ENCODE measurements at regions not wholly inside any gene's neighbourhood (a gene's known extent, or its start where the extent isn't known, plus 50 kb on each side); places are given as distances from the start of the nearest gene placed in this dataset.

- no peaks in the 10 kb centered on the region for H3K4me1 ChIP-seq
- 77 to 89% (median 85%) methylated on average over 3 of the region's 3 CpGs for WGBS, 5 donors
- no peak for TF ChIP-seq CTCF (IDR thresholded peaks at IDR 0.05 in 8 of 11, conservative IDR thresholded peaks at IDR 0.05 in 3 of 11)
- no peak for TF ChIP-seq POLR2A (IDR thresholded peaks at IDR 0.05)
- TF ChIP-seq POLR2AphosphoS5 (IDR thresholded peaks at IDR 0.05): no peak
- no peaks in the 10 kb centered on the region for H3K9me3 ChIP-seq
- no peaks in the 10 kb centered on the region for H3K36me3 ChIP-seq
- no peak overlapping the region for H3K27ac ChIP-seq
- no peak overlapping the region for H3K4me3 ChIP-seq
- DNase-seq: no peak
- intact Hi-C loops (cut with DNase I; ENCODE audit: low total_unique reads): no loop called here
- no peaks in the 10 kb centered on the region for H3K27me3 ChIP-seq (replicated peaks in 1 of 7)
Measured at GRCh38 chr3:3615533-3615932, 183.7 kb upstream of the LRRN1 start.

- H3K27ac ChIP-seq: no peak overlapping the region
- WGBS, 5 donors: 41 to 55% (median 48%) methylated on average over 4 of the region's 4 CpGs
Measured at GRCh38 chr3:3610581-3611298, 188.5 kb upstream of the LRRN1 start.

GRCh38 chr3:3606321-3606720, 192.9 kb upstream of the LRRN1 start:
- Histone ChIP-seq H3K4me3 (no peak overlapping the region), H3K9me3 (peaks cover 0 to 8% (median 0%) of the 10 kb centered on the region in 8 donors), H3K36me3 (no peaks in the 10 kb centered on the region), H3K27me3 (replicated peaks in 1 of 7) (no peaks in the 10 kb centered on the region), H3K4me1 (no peaks in the 10 kb centered on the region), H3K27ac (no peak overlapping the region)
- WGBS, 5 donors: 80 to 93% (median 90%) methylated on average over 4 of the region's 4 CpGs
- no peak for DNase-seq
- intact Hi-C loops (cut with DNase I; ENCODE audit: low total_unique reads): no loop called here
- TF ChIP-seq CTCF (IDR thresholded peaks at IDR 0.05 in 8 of 11, conservative IDR thresholded peaks at IDR 0.05 in 3 of 11): no peak
- no peak for TF ChIP-seq POLR2AphosphoS5 (IDR thresholded peaks at IDR 0.05)
- no peak for TF ChIP-seq POLR2A (IDR thresholded peaks at IDR 0.05)

More at GRCh38 chr3:3610581-3611298, 188.5 kb upstream of the LRRN1 start:
- no peak overlapping the region for H3K4me3 ChIP-seq
- no peaks in the 10 kb centered on the region for H3K4me1 ChIP-seq
- intact Hi-C loops (cut with DNase I; ENCODE audit: low total_unique reads): no loop called here
- no peaks in the 10 kb centered on the region for H3K36me3 ChIP-seq
- no peak for DNase-seq
- TF ChIP-seq CTCF (IDR thresholded peaks at IDR 0.05 in 8 of 11, conservative IDR thresholded peaks at IDR 0.05 in 3 of 11): no peak
- no peak for TF ChIP-seq POLR2A (IDR thresholded peaks at IDR 0.05)
- no peak for TF ChIP-seq POLR2AphosphoS5 (IDR thresholded peaks at IDR 0.05)
- peaks cover 0 to 8% (median 0%) of the 10 kb centered on the region in 8 donors for H3K9me3 ChIP-seq
- H3K27me3 ChIP-seq (replicated peaks in 1 of 7): no peaks in the 10 kb centered on the region

- intact Hi-C loops (cut with DNase I; ENCODE audit: low total_unique reads): no loop called here
- no peak overlapping the region for H3K4me3 ChIP-seq
- WGBS, 5 donors: 88 to 93% (median 92%) methylated on average over 3 of the region's 3 CpGs
- H3K36me3 ChIP-seq: no peaks in the 10 kb centered on the region
- H3K4me1 ChIP-seq: no peaks in the 10 kb centered on the region
- no peak overlapping the region for H3K27ac ChIP-seq
- no peak for DNase-seq
- H3K27me3 ChIP-seq (replicated peaks in 1 of 7): no peaks in the 10 kb centered on the region
- TF ChIP-seq POLR2A (IDR thresholded peaks at IDR 0.05) (no peak), CTCF (IDR thresholded peaks at IDR 0.05 in 8 of 11, conservative IDR thresholded peaks at IDR 0.05 in 3 of 11) (no peak), POLR2AphosphoS5 (IDR thresholded peaks at IDR 0.05) (no peak)
- H3K9me3 ChIP-seq: peaks cover 0 to 8% (median 0%) of the 10 kb centered on the region in 8 donors
Measured at GRCh38 chr3:3605226-3605625, 194.0 kb upstream of the LRRN1 start.
